A549 (cell line): ENCODE measurements at regions not wholly inside any gene's neighbourhood (a gene's known extent, or its start where the extent isn't known, plus 50 kb on each side); places are given as distances from the start of the nearest gene placed in this dataset.

Source experiments
- ATAC-seq, 2 experiments: fragments of 200-7000 bp in 1 of 2; fragments of >200 bp in 1 of 2; cut with Nextera tagmentation in 1 of 2; cut with Tn5 transposase in 1 of 2; 3 replicates each; pipeline versions ENCODE4 v1.8.0 to v1.9.1; 2018 to 2020; ENCODE audit warnings: mild to moderate bottlenecking in 1 of 2, moderate library complexity in 1 of 2
- CTCF ChIA-PET: fragments of 300-600 bp; sonication (Branson Sonifier 250); formaldehyde crosslinking; extraction: SDS; loops from one replicate; lab custom pipeline; 2021; ENCODE audit warnings: antibody characterized with exemption, inconsistent platforms; lab: Yijun Ruan, JAX
- POLR2A ChIA-PET: fragments of 350-600 bp; formaldehyde crosslinking; extraction: SDS; loops from one replicate; lab custom pipeline; 2021; ENCODE audit warnings: antibody characterized with exemption, inconsistent platforms; lab: Yijun Ruan, JAX
- DNase-seq, 2 experiments: peaks; one replicate each; pipeline versions ENCODE4 v3.0.0 to v3.0.0-alpha.2; 2011 to 2016; ENCODE audit warnings: low read depth in 1 of 2, low spot score in 1 of 2
- FAIRE-seq: peaks from 2 replicates; lab custom pipeline; 2011; peaks lifted over from hg19 to GRCh38; lab: Jason Lieb, UNC
- H3K27ac ChIP-seq, 2 experiments: fragments of >200 bp; sonication (Bioruptor Twin); formaldehyde crosslinking; 3 replicates each; pipeline ENCODE4 v1.5.1; 2016 to 2017
- H3K4me1 ChIP-seq: fragments of >200 bp; sonication (Bioruptor Twin); formaldehyde crosslinking; 3 replicates; pipeline ENCODE4 v1.6.1; 2016
- H3K4me2 ChIP-seq: fragments of >200 bp; sonication (Bioruptor Twin); formaldehyde crosslinking; 3 replicates; pipeline ENCODE4 v1.6.1; 2016
- H3K4me3 ChIP-seq: fragments of >200 bp; sonication (Bioruptor Twin); formaldehyde crosslinking; 3 replicates; pipeline ENCODE4 v1.5.1; 2016
- H3K9me3 ChIP-seq: fragments of >200 bp; sonication (Bioruptor Twin); formaldehyde crosslinking; 3 replicates; pipeline ENCODE4 v1.6.1; 2016
- BHLHE40 ChIP-seq: IDR thresholded peaks from 2 replicates; pipeline ENCODE4 v1.6.1; 2012; ENCODE audit warnings: low read depth, low read length, inconsistent platforms
- CHD4 ChIP-seq: fragments of 200-600 bp; sonication (generic); IDR thresholded peaks from 2 replicates; pipeline ENCODE4 v1.6.1; 2016; ENCODE audit warnings: antibody characterized with exemption, mild to moderate bottlenecking, borderline replicate concordance
- EHMT2 ChIP-seq: fragments of 200-600 bp; sonication (generic); IDR thresholded peaks from 2 replicates; pipeline ENCODE4 v1.6.1; 2016; ENCODE audit warnings: antibody characterized with exemption, low read depth, mild to moderate bottlenecking, moderate library complexity
- ELK1 ChIP-seq: fragments of 150-350 bp; IDR thresholded peaks from 2 replicates; pipeline ENCODE4 v1.6.1; 2014; ENCODE audit warnings: low read depth, mild to moderate bottlenecking, low read length
- FOXS1 ChIP-seq: fragments of 250-450 bp; sonication (Bioruptor Pico); IDR thresholded peaks from 2 replicates; pipeline ENCODE4 v1.5.0; 2020; ENCODE audit warnings: mild to moderate bottlenecking, moderate library complexity
- GATA3 ChIP-seq: IDR thresholded peaks from 2 replicates; pipeline ENCODE4 v1.6.1; 2012; ENCODE audit warnings: borderline replicate concordance
- HDAC2 ChIP-seq: fragments of 200-600 bp; sonication (generic); IDR thresholded peaks from 2 replicates; pipeline ENCODE4 v1.6.1; 2016
- HES2 ChIP-seq: fragments of >200 bp; sonication (Bioruptor Twin); formaldehyde crosslinking; IDR thresholded peaks from 2 replicates; pipeline ENCODE4 v1.6.1; 2016
- HEYL ChIP-seq: fragments of 250-450 bp; sonication (Bioruptor Pico); IDR thresholded peaks from 2 replicates; pipeline ENCODE4 v1.8.0; 2021; ENCODE audit warnings: mild to moderate bottlenecking, moderate library complexity
- JUN ChIP-seq, 2 experiments: fragments of >200 bp; sonication (Bioruptor Twin); formaldehyde crosslinking; IDR thresholded peaks; 2 replicates in 1 of 2; 3 replicates in 1 of 2; pipeline ENCODE4 v1.6.1; 2016 to 2017
- KDM1A ChIP-seq: fragments of 200-600 bp; sonication (generic); IDR thresholded peaks from 2 replicates; pipeline ENCODE4 v1.6.1; 2016; ENCODE audit warnings: low read depth, mild to moderate bottlenecking
- MAZ ChIP-seq: fragments of 150-350 bp; IDR thresholded peaks from 2 replicates; pipeline ENCODE4 v1.6.1; 2014; ENCODE audit warnings: antibody characterized with exemption, low read depth, low read length, borderline replicate concordance
- NFE2L2 ChIP-seq: fragments of 150-350 bp; conservative IDR thresholded peaks from 2 replicates; pipeline ENCODE4 v1.6.1; 2014; ENCODE audit warnings: low read length
- NPAS2 ChIP-seq: fragments of 250-450 bp; sonication (Bioruptor Pico); IDR thresholded peaks from 2 replicates; pipeline ENCODE4 v1.8.0; 2022; ENCODE audit warnings: mild to moderate bottlenecking, moderate library complexity, borderline replicate concordance
- RARB ChIP-seq: fragments of 250-450 bp; sonication (Bioruptor Pico); IDR thresholded peaks from 2 replicates; pipeline ENCODE4 v1.8.0; 2021; ENCODE audit warnings: mild to moderate bottlenecking, moderate library complexity
- RCOR1 ChIP-seq: fragments of 150-350 bp; IDR thresholded peaks from 2 replicates; pipeline ENCODE4 v1.6.1; 2014; ENCODE audit warnings: antibody characterized with exemption, low read length, low read depth
- RNF2 ChIP-seq: fragments of 200-600 bp; sonication (generic); IDR thresholded peaks from 2 replicates; pipeline ENCODE4 v1.6.1; 2016; ENCODE audit warnings: low read depth, mild to moderate bottlenecking, antibody characterized with exemption, moderate library complexity, borderline replicate concordance
- SMC3 ChIP-seq: fragments of >200 bp; sonication (Bioruptor Twin); formaldehyde crosslinking; IDR thresholded peaks from 3 replicates; pipeline ENCODE4 v1.6.1; 2018; ENCODE audit warnings: inconsistent platforms
- SREBF2 ChIP-seq: fragments of 450-650 bp; IDR thresholded peaks from 2 replicates; pipeline ENCODE4 v1.6.1; 2014; ENCODE audit warnings: mild to moderate bottlenecking, moderate library complexity
- TFCP2L1 ChIP-seq: fragments of 250-450 bp; sonication (Bioruptor Pico); IDR thresholded peaks from 2 replicates; pipeline ENCODE4 v1.5.0; 2021; ENCODE audit warnings: mild to moderate bottlenecking
- USF2 ChIP-seq: fragments of 450-650 bp; IDR thresholded peaks from 2 replicates; pipeline ENCODE4 v1.6.1; 2014; ENCODE audit warnings: antibody characterized with exemption
- ZSCAN20 ChIP-seq: fragments of 250-450 bp; sonication (Bioruptor Pico); IDR thresholded peaks from 2 replicates; pipeline ENCODE4 v1.8.0; 2022; ENCODE audit warnings: mild to moderate bottlenecking, moderate library complexity
- WGBS: methylation state at CpG from one replicate; pipeline ENCODE4 v1.1.6; 2017; ENCODE audit errors: missing lambda C conversion rate; 5-methylcytosine and 5-hydroxymethylcytosine counted together
- TF ChIP-seq, protein P1 (sequence below): fragments of 250-450 bp; sonication (Bioruptor Pico); IDR thresholded peaks from 2 replicates; pipeline ENCODE4 v1.5.0; 2020; ENCODE audit warnings: low read depth, mild to moderate bottlenecking, moderate library complexity
- TF ChIP-seq, protein P2 (sequence below): fragments of >200 bp; sonication (Bioruptor Twin); formaldehyde crosslinking; IDR thresholded peaks from 3 replicates; pipeline ENCODE4 v1.6.1; 2016

DNA sequence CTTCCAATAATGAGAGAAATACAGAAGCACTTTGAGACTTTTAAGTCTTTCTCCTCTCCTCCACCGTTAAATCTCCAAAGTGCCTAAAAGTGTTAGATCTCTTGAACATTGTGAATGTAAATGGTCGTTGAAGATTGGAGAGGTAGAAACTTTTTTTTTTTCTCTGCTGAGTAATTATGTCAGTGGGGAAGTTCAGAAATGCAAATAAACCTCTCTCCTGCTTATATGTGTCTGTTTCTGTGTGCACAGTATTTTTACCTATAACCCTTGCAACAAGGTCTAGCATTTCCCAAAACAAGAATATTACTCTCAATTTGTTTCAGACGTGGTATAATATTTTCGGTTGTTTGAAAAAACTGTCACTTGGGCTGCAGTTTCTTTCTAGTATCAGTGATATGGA lies 833.6 kb upstream of the CDH8 start (continued):
- no peak for TF ChIP-seq HES2
- TF ChIP-seq BHLHE40, result no peak
- no peak for TF ChIP-seq NPAS2
- TF ChIP-seq, all 56 proteins: peak for 0

GRCh38 chr16:62863139-62863538 lies 826.9 kb upstream of the CDH8 start:
- WGBS, result 34% methylated on average over 2 of the region's 2 CpGs
- Histone ChIP-seq H3K4me1 (no peaks in the 10 kb centered on the region), H3K27ac (no peak overlapping the region), H3K4me3 (no peak overlapping the region), H3K9me3 (0 out of 3 replicates have a peak, but pooled peaks cover 2% of the 10 kb centered on the region), H3K4me2 (no peak overlapping the region)
- DNase-seq, result no peak
- FAIRE-seq, result no peak
- ChIA-PET POLR2A (no interaction called here), CTCF (no interaction called here)
- no peak for ATAC-seq
- TF ChIP-seq ZSCAN20 (CRISPR knock-in tag) (no peak), HEYL (no peak), SMC3 (no peak), RCOR1 (no peak), SREBF2 (no peak), RARB (CRISPR knock-in tag) (no peak), RNF2 (no peak), JUN (IDR thresholded peaks at IDR 0.05) (no peak), GATA3 (no peak)
- TF ChIP-seq, protein P1, sequence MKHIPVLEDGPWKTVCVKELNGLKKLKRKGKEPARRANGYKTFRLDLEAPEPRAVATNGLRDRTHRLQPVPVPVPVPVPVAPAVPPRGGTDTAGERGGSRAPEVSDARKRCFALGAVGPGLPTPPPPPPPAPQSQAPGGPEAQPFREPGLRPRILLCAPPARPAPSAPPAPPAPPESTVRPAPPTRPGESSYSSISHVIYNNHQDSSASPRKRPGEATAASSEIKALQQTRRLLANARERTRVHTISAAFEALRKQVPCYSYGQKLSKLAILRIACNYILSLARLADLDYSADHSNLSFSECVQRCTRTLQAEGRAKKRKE, result no peak

GRCh38 chr16:62853887-62854286 lies 817.6 kb upstream of the CDH8 start:
- Histone ChIP-seq H3K9me3 (no peaks in the 10 kb centered on the region), H3K4me1 (no peaks in the 10 kb centered on the region), H3K4me2 (no peak overlapping the region), H3K4me3 (no peak overlapping the region), H3K27ac (no peak overlapping the region)
- 49% methylated on average over 4 of the region's 4 CpGs for WGBS
- POLR2A ChIA-PET, result no interaction called here
- FAIRE-seq (no peak), DNase-seq (no peak), ATAC-seq (no peak)
- TF ChIP-seq SMC3 (no peak), EHMT2 (no peak), FOXS1 (CRISPR knock-in tag) (no peak), BHLHE40 (no peak), TFCP2L1 (no peak)
- CTCF ChIA-PET, result no interaction called here

DNA sequence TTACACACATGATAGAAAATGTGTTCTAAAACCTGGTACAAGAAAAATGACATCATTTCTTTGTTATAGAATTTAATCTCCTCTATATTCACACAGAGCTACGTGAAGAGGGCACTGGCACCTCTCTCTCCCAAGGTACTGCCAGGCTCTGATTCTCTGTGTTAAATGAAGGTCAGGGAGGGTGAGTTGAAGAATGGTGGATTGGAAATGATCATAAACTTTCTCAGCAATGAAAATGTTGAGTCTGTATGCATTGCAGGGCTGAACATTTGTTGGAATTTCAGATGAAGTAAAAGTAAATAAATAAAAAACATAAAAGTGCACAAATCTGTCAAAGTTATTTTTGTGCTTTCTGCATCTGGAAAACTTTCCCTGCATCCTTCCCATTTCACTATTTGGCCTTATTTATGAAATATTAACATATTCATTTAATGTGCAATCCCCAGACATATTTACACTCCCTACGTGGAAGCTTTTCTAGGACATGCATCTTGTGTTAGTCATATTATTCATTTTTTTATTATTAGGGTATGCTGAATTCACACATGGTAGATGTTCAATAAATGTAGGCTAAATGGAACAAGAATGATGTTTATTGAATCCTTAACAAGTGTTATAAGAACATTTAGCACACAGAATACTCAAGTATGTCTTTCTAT lies 810.3 kb upstream of the CDH8 start:
- no peak overlapping the region for H3K4me2 ChIP-seq
- H3K9me3 ChIP-seq, result no peaks in the 10 kb centered on the region
- H3K4me3 ChIP-seq, result no peak overlapping the region
- ATAC-seq (no peak), FAIRE-seq (no peak), DNase-seq (no peak)
- TF ChIP-seq HES2 (no peak), FOXS1 (CRISPR knock-in tag) (no peak), JUN (IDR thresholded peaks at IDR 0.05) (no peak), MAZ (no peak), HEYL (no peak), HDAC2 (no peak), SMC3 (no peak), CHD4 (no peak), NFE2L2 (no peak), ELK1 (no peak), EHMT2 (no peak), USF2 (no peak), KDM1A (no peak)
- TF ChIP-seq, protein P2, sequence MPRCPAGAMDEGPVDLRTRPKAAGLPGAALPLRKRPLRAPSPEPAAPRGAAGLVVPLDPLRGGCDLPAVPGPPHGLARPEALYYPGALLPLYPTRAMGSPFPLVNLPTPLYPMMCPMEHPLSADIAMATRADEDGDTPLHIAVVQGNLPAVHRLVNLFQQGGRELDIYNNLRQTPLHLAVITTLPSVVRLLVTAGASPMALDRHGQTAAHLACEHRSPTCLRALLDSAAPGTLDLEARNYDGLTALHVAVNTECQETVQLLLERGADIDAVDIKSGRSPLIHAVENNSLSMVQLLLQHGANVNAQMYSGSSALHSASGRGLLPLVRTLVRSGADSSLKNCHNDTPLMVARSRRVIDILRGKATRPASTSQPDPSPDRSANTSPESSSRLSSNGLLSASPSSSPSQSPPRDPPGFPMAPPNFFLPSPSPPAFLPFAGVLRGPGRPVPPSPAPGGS, result no peak
- WGBS, result 8% methylated on average over 2 of the region's 2 CpGs
- no peaks in the 10 kb centered on the region for H3K4me1 ChIP-seq
- ChIA-PET POLR2A (no interaction called here), CTCF (interaction anchor here (1.1 kb wide), 1 partner anchor 24 kb away, joined by 3 read pairs; no protein-coding TSS in a partner anchor)
- no peak overlapping the region for H3K27ac ChIP-seq
